Mesothelial cell of epicardium (in vitro differentiated cells): ENCODE measurements at regions not wholly inside any gene's neighbourhood (a gene's known extent, or its start where the extent isn't known, plus 50 kb on each side); places are given as distances from the start of the nearest gene placed in this dataset.
A peak's percentile ranks its signal among the peaks of the same experiment; 100 is the strongest.

Experiments
- DNase-seq, 2 experiments: peaks; one replicate each; pipeline ENCODE4 v3.0.0; 2021; ENCODE audit warnings: low spot score in 2 of 2; ENCODE audit not compliant: unreplicated experiment in 2 of 2
- H3K27ac Mint-ChIP-seq: 2 replicates; pipeline ENCODE4 v1.8.0; 2021; ENCODE audit warnings: mixed read lengths
- H3K27me3 Mint-ChIP-seq: 2 replicates; pipeline ENCODE4 v1.8.0; 2021; ENCODE audit warnings: low read depth, mixed read lengths
- H3K36me3 Mint-ChIP-seq: 2 replicates; pipeline ENCODE4 v1.8.0; 2021; ENCODE audit warnings: mixed read lengths
- H3K4me1 Mint-ChIP-seq: 2 replicates; pipeline ENCODE4 v1.8.0; 2021; ENCODE audit warnings: mixed read lengths
- H3K4me3 Mint-ChIP-seq: 2 replicates; pipeline ENCODE4 v1.8.0; 2021; ENCODE audit warnings: mild to moderate bottlenecking, moderate library complexity, mixed read lengths
- H3K9me3 Mint-ChIP-seq: 2 replicates; pipeline ENCODE4 v1.8.0; 2021; ENCODE audit warnings: mixed read lengths
- CTCF ChIP-seq: fragments of 200-600 bp; sonication (generic); IDR thresholded peaks from one replicate; pipeline ENCODE4 v1.5.0; 2021; ENCODE audit warnings: antibody characterized with exemption; ENCODE audit not compliant: unreplicated experiment

- H3K9me3 Mint-ChIP-seq: peaks cover 6% of the 10 kb centered on the region
- no peak for DNase-seq
- H3K36me3 Mint-ChIP-seq: no peaks in the 10 kb centered on the region
- no peak overlapping the region for H3K4me3 Mint-ChIP-seq
- no peak overlapping the region for H3K27ac Mint-ChIP-seq
- no peaks in the 10 kb centered on the region for H3K4me1 Mint-ChIP-seq
- H3K27me3 Mint-ChIP-seq: peaks cover 3% of the 10 kb centered on the region
- no peak for TF ChIP-seq CTCF
These were observed 192.3 kb downstream of the AMY1C start for GRCh38 chr1:103942029-103942428.

GRCh38 chr1:103945774-103946173 is 196.1 kb downstream of the AMY1C start:
- H3K27ac Mint-ChIP-seq: no peak overlapping the region
- no peaks in the 10 kb centered on the region for H3K36me3 Mint-ChIP-seq
- H3K4me1 Mint-ChIP-seq: peaks cover 2% of the 10 kb centered on the region
- DNase-seq: no peak
- TF ChIP-seq CTCF: no peak
- H3K4me3 Mint-ChIP-seq: no peak overlapping the region
- no peaks in the 10 kb centered on the region for H3K9me3 Mint-ChIP-seq
- H3K27me3 Mint-ChIP-seq: peaks cover 3% of the 10 kb centered on the region

GRCh38 chr1:103948526-103948925 is 198.8 kb downstream of the AMY1C start:
- peak; percentile 37 for TF ChIP-seq CTCF
- no peak overlapping the region for H3K4me3 Mint-ChIP-seq
- H3K27me3 Mint-ChIP-seq: peaks cover 5% of the 10 kb centered on the region
- H3K27ac Mint-ChIP-seq: no peak overlapping the region
- H3K4me1 Mint-ChIP-seq: peaks cover 2% of the 10 kb centered on the region
- H3K9me3 Mint-ChIP-seq: no peaks in the 10 kb centered on the region
- H3K36me3 Mint-ChIP-seq: no peaks in the 10 kb centered on the region
- DNase-seq: no peak

- no peaks in the 10 kb centered on the region for H3K9me3 Mint-ChIP-seq
These were observed 200.1 kb downstream of the AMY1C start for GRCh38 chr1:103949779-103950178.

GRCh38 chr1:103953386-103953785 is 203.7 kb downstream of the AMY1C start:
- no peak for TF ChIP-seq CTCF
- H3K4me1 Mint-ChIP-seq: peaks cover 2% of the 10 kb centered on the region
- no peak overlapping the region for H3K4me3 Mint-ChIP-seq
- no peaks in the 10 kb centered on the region for H3K36me3 Mint-ChIP-seq
- H3K9me3 Mint-ChIP-seq: peaks cover under 1% of the 10 kb centered on the region
- peaks cover 2% of the 10 kb centered on the region for H3K27me3 Mint-ChIP-seq
- no peak overlapping the region for H3K27ac Mint-ChIP-seq
- DNase-seq: no peak

More at GRCh38 chr1:103949779-103950178, 200.1 kb downstream of the AMY1C start:
- Mint-ChIP-seq H3K4me3 (no peak overlapping the region), H3K27ac (no peak overlapping the region), H3K4me1 (peaks cover 2% of the 10 kb centered on the region), H3K36me3 (no peaks in the 10 kb centered on the region), H3K27me3 (peaks cover 5% of the 10 kb centered on the region)
- DNase-seq: no peak
- TF ChIP-seq CTCF: no peak

GRCh38 chr1:103958699-103959098 is 209.0 kb downstream of the AMY1C start:
- Mint-ChIP-seq H3K9me3 (peaks cover 13% of the 10 kb centered on the region), H3K27ac (no peak overlapping the region), H3K4me1 (no peaks in the 10 kb centered on the region), H3K27me3 (no peaks in the 10 kb centered on the region), H3K36me3 (no peaks in the 10 kb centered on the region), H3K4me3 (no peak overlapping the region)
- TF ChIP-seq CTCF: no peak
- DNase-seq: no peak
